ENCODE measurements at regions not wholly inside any gene's neighbourhood (a gene's known extent, or its start where the extent isn't known, plus 50 kb on each side); places are given as distances from the start of the nearest gene placed in this dataset.
A peak's percentile ranks its signal among the peaks of the same experiment; 100 is the strongest.

DNA sequence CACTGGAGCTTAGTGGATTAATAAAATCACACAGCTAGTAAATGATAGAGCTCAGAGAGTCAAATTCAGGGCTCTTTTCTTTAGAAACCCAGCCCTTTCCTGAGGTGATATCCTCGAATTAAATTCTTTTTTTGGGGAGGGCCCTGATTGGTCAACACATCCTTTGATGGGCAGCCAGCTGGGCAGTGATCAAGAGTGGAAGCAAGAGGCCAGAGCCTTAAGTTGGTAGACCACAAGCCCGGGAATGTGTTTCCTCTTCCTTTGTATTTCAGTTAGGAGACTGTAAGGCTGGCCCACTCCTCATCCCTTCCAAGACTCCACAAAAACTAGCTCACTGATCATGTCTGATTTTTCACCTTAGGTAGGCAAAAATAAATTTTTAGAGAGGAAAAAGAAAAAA is 640.5 kb downstream of the DHX35 start:
- no peak for FAIRE-seq

DNA sequence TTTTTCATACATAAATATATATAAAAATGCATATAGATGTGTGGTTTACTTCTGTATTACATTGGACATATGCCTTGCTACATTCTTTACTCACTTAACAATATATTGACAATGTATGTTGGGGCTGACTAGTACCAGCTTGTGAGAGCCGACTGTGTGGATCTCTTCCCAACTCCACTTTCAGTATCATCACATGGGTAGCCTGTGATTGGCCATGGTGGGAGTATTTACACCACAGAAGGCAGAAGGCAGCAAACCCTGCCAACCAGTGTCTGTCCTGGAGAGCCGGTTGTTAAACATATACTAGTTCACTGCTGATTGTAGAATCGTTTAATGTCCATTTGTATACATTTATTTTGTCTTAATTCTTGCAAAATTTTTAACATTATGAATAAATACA is 638.7 kb downstream of the DHX35 start:
- no peak for FAIRE-seq

DNA sequence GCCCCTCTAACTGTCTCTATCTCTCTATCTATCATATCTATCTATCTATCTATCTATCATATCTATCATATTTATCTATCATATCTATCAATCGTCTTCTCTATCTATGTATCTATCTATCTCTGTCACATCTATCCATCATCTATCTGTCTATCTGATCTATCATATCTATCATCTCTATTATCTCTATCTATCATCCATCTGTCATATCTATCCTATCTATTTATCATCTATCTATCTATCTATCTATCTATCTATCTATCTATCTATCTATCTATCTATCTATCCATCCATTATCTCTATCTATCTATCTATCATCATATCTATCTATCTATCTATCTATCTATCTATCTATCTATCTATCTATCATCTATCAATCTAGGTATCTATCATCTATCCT is 638.0 kb downstream of the DHX35 start:
- no peak for FAIRE-seq

DNA sequence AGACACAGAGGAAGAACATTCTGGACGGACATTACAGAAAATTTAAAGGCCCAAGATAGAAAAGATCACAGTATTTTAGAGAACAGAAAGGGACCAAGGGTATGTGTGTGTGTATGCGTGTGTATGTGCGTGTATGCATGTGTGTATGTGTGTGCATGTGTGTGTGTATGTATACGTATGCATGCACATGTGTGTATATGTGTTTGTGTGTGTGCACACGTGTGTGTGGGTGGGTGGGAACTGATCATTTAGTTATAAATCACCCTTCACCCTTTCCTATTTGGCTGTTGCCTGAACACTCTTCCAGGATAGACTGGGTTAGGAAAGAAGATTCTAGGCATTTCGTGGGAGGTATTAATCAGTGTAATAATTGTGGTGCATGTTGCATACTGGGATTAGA is 634.4 kb downstream of the DHX35 start:
- no peak for FAIRE-seq

DNA sequence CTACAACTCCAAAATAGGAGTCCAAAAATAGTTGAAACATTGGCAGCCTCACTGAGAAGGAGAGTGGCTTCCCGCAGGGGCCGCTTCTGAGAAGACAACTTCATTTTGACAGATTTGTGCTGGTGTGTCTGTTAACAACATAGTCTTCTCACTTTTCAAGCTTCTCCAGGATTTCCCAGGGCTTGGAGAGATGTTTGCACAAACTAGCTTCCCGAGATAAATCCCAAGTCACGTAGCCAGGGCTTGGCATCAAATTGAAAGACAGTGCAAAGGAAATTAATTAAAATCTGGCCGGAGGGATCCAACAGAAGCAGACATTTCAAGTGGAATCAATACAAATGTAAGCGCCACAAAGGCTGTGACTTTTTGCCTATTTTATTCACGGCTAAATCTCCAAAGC is 630.2 kb downstream of the DHX35 start:
- no peak for FAIRE-seq

DNA sequence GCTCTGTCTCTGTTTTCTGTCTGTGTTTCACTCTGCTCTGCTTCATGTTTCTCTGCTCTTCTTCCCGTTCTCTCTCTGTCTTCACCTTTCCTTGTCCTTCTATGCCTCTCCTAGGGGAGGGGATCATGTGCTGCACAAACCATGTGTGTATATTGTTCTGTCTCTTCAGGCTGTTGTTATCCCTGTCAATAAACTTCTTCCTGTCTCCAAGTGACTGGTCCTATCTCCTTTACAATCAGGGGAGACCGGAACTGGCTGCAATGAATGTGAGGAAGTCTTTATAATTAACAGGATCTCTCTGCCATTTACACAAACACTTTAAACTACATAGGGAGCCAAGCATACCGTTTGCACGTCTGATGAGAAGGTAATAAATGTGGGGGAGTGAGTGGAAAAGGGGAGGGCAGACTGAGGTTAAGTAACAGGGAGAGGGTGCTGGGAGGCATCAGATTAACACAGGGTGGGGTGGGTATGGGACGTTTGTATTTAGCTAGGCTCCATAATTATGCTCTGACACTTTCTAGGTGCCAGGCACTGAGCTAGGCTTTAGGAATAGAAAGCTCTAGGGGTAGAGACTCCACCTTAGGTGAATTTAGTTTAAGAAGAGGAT is 626.1 kb downstream of the DHX35 start:
- no peak for FAIRE-seq

DNA sequence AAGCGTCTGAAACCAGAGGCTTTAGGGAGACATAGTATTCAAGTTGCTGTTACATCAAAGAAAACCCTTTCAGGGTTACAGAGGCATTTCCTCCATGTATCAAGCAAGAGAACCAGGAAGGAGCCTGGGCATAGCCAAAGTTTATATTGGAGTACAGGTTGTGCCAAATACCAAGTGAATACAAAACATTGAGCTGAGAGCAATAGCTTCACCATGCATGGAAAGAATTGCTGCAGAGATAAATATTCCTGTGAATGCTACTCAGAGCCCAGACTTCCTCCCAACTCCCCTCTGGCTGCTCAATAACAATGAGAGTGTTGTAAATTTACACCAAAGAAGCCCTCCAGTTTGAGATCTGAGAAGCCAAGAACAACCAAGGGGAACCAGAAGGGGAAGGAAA is 618.9 kb downstream of the DHX35 start:
- no peak for FAIRE-seq

DNA sequence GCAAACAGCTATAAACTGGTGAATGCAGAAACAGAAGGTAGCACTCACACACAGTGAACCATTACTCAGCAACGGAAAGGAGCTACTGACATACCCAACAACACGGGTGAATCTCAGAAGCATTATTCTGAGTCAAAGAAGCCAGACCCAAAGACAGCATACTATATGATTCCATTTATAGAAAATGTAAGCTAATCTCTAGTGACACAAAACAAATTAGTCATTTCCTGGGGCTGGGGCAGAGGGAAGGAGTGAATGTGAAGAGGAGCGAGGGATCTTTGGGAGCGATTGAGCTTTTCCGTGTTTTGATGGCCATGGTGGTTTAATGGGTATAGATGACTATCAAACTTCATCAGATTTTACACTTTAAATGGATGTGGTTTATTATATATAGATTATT is 614.6 kb downstream of the DHX35 start:
- FAIRE-seq: no peak

DNA sequence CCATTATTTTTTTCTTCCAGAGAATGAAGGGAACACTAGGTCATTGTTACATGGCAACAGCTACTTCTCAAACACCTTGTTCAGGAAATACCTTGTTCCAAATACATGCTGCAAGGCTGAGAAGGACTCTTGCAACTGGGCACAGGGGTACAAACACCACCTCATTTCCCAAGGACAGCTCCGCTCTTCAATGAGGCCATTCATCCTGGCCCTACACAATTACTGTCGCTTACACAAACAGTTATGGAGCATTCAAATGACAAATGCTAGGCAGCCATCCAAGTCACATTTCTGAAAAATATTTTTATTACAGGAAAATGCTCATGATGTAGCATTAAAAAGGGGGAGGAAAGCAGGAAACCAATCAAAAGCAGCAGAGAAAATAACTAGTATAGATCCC is 611.9 kb downstream of the DHX35 start:
- FAIRE-seq: no peak

DNA sequence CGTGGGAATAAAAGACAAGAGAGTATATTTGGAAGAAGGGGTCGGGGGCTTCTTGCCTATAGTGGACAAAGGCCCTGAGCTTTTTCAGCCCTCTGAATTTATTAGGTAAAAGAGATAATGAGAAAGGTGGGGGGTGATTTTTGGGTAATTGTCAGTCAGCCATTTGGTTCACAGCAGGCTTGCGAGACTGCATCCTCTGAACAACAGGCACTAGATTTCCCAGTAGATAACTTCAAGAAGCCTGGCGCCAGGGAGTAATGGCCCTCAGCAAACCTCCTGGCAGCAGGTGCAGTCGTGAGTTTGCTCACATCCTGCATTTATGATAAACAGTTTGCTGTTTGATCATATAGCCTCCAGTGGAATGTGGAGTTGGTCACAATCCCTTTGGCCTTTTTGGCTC is 609.0 kb downstream of the DHX35 start:
- no peak for FAIRE-seq

DNA sequence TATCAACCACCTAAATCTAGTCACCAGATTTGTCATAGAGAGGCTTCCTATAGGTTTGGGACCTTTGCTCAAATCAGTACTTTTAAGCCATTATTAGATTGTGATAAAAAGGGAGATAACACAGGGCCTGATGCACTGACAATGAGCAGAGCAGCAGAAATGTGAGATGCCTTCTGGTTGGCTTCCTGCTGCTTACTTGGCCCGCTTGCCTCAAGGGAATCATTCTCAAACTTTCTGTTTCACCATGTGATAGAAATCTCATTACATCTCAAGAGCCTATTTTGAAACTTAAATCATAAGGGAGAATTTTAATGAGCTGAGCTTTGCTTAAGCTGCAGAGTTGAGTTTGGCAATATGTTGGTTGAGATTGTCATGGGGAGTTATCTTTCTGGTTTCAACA is 606.0 kb downstream of the DHX35 start:
- FAIRE-seq: no peak

DNA sequence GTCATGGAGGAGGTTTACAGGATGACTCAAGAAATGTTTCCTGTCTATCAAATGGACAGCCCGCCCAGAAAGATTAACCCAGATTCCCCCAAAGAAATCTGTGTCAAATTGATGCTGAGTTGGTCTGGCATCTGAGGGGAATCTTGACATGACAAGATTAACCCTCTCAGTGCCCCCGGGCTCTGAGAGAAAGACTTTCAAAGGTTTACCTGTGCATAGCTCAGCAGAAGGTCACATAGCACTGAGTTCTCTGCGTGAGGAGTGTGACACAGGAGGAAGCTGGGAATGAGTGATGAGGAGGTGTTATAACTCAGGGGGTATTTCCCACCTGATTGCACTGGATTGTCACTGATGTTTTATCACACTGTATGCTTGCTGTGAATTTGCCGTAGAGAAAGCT is 601.2 kb downstream of the DHX35 start:
- FAIRE-seq: no peak

DNA sequence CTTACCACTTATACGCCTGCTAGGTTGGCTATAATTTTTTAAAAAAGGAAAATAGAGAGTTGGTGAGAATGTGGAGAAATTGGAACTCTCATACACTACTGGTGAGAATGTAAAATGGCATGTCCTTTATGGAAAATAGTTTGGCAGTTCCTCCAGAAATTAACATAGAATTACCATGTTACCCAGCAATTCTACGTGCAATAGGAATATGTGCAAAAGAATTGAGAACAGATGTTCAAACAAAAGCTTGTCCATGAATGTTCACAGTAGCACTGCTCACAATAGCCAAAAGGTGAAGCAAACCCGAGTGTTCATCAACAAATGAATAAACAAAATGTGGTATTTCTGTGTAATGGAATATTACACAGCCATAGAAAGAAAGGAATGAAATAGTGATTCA is 592.2 kb downstream of the DHX35 start:
- no peak for FAIRE-seq

DNA sequence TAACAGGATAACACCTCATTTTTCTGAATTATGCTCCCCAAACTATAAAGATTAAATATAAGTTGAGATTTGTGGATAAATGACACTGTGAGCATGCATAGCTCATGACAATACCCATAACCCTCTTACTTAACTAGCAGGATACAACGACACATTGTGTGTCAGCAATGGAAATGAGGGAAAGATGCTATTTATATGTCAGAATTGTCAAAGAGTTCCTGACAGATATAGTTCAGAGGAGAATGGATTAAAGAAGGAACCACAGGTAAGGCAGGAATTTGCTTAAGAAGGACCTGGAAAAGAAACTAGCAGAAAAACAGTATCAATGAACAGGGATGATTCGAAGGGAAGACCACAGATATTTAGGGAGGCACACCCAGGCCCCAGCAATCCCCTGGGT is 591.0 kb downstream of the DHX35 start:
- no peak for FAIRE-seq

DNA sequence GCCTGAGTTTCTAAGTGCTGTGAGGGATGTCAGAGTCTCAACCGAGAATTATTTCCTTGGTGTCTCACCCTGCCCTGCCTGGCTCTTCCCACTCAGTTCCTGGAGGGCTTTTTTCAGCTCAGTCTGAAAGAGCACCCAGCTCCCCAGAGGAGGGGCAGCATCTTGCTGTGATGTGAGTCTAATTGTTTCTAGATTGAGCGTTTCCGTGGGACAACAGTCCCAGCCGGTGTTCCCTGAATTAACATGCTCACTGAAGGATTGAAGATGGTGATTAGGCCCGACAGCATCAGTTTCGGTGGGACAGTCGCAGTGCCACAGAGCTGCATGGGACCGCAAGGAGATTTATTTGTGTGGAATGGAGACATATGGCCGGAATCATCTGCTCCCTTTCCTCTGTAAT is 587.6 kb downstream of the DHX35 start:
- FAIRE-seq: no peak

DNA sequence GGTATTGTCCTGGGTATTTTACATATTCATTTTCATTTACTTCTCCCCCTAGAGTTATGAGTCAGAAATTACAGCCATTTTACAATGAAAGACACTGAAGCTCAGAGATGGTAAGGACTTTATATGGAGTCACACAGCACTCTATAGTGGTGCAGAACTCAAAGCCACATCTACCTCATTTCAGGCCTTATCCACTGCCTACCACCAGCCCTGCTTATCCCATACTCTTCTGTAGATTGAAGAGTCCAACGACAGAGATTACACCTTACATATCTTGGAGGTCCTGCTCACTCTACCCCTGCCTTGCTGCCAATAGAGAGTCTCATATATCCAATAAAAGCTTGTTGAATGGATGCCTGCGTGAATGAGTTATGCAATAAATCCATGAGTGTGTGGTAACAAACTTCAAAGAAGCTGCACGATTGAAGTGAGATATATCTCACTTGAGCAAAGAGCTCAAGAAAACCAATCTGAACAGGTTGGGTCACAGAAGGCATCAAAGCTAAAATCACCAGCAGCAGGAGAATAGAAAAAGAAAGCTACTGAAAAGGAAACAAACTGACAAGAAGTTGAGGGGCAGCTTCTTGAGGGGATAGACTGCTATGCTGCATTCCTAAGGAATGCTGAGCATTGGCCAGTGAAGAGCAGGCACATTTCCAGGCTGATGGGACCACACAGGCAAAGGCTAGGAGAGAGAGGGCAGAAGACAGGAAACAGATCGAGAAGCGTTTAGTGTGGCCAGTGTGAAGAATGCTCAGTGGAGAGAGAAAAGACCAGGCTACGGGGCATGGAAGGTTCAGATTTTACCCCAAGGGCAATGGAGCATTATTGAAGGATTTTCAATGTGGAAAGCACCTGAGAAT is 585.6 kb downstream of the DHX35 start:
- FAIRE-seq: no peak

DNA sequence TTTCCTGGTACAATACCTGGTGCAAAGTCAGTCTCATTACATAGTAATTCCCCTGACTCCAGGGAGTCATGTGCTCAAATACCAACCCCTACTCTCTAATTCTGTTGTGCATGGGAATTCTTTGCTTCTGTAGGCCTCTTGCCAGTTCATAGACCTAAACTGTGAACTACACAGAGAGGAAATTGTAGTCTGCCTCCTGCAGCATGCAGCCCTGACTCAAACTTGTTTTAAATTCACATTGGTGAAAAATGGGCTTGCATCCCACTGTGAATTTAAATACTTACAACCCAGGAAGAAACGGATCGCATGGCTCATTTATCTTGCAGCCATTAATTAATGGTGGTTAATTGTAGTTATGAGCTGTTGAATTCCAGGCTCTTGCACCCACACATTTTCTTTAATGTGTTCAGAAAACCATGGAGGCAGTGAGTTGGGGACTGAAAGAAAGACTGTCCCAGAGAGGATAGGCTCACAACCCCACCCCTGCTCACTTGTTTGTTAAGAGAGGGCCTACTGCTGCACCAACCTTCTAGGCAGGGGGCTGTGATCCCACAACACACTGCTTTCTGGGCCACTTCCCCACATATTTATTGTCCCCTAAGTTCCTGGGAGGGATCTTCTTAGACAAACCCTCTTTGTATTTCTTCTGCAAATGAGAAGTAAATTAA is 579.1 kb downstream of the DHX35 start:
- no peak for FAIRE-seq

DNA sequence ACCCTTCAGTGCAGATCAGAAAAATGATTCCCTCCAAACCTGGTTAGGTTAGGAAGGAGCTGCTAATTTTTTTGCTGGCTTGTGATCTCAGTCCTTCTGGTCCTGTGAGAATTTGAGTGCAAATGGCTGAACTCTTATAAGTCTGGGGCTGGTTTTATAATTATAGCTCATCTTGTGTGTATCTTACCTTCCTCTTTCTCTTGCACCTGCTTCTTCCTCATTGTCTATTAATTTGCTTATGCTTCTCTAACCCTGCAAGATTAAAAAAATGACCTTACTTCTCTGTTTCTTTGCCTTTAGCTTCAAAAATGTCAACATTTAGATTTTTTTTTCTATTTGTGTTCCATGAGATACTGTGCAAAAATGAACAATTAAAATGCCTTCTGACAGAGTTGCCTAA is 576.2 kb downstream of the DHX35 start:
- no peak for FAIRE-seq

DNA sequence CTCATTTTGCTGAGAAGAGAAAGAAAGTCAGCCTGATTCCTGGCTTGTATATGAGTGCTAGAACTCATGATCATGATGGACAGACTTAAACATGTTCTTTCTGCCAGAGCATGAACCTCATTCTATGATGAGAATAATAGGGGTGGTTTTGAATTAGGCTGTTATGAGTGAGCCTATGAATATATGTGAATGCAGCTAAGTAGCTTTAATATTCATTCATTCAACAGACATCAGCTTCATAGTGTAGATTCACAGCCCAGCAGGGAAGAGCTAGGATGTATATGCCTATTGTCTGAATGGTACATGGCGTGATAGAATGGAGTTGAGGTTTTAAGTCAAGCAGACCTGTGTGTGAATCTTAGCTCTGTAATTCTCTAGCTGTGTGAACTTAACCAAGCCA is 573.2 kb downstream of the DHX35 start:
- FAIRE-seq: no peak

DNA sequence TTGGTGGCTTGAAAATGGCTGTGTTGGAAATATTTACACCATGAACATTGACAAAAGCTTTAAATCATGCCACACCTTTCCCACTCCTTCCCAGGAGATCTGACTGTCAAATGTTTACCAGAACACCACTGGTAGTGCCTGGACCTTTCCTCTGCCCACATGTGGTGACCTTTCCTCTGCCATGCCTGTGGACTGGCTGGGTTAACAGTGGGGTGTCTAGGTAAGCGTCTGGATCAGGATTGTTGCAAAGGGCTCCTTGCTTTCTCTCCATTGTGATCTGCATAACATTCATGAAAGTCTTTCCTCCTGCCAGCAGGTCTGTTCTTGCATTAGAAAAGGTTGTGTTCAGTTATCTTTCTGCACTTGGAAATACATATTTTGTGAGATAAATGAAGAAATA is 572.7 kb downstream of the DHX35 start:
- FAIRE-seq: no peak

DNA sequence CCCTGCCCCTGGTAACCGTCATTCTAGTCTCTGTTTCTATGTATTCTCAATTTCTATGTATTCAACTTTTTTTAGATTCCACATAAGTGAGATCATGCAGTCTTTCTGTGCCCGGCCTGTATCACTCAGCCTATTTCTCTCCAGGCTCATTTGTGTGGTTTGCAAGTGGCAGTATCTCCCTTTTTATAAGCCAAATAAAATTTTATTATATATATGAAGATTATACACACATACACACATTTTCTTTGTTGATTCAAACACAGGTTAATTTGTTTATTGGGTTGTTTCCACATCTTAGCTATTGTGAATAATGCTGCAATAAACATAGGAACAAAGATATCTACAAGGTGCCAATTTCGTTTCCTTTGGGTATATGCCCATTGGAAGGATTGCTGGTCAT is 571.7 kb downstream of the DHX35 start:
- peak; percentile 5 for FAIRE-seq

DNA sequence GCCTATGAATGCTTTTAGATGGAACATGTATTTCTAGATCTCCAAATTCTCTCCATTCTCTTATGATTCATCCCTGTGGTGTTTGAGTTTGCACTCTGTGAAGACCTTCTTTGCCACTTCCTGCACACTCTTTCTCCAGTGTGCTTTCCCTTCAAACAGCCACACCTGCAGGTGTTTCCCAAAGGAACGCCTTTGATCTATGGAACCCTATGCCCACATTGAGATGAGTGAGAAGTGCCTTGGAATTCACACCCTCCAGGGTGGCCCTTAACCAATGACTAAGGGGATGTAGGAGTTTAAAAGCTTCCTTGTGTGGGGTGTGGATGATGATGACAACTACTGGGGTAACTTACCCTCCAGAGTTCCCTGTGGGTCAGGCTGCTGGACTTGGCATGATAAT is 570.1 kb downstream of the DHX35 start:
- FAIRE-seq: no peak

DNA sequence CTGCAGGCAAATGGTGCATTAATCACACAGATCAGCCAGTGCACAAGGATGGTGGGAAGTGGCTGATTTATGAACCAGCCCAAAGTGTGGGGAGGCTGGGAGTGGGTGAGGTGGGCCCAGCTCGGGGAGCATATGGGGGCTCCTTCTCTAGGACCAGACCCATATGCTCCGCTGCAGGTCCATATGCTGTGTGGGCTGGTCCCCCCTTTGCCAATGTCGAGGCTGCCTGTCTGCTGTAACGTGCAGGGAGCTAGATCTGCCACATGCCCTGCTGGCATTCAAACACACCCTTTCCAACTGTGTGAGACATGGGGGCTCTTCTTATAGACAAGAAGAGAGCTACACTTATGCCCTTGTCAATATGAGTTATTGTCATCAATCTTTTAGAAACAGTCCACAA is 566.3 kb downstream of the DHX35 start:
- FAIRE-seq: no peak

DNA sequence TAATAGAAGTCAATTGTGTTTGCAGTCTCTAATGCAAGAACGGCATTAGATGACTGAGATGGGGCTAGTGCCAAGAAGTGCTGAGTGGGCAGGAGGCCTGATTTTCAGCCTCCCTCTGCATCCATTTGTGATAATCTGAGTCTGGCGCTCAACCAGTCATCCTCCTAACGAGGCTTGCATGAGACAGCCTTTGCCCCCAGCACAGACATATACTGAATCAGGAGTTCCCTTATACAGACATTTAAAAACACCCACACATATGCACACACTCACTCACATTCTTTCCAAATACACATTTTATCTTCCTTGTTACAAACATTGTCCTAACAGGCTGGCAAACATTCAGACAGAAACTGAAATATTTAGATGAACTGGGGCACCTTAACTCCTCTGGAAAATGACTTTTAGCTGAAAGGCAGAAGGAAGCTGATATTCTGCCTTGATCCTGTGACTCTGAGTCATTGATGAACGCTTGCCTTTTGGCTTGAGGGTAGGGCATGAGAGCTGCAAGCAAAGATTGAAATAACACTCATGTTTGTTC is 562.3 kb downstream of the DHX35 start:
- FAIRE-seq: no peak
